OCI-LY3 (cell line): ENCODE measurements at regions not wholly inside any gene's neighbourhood (a gene's known extent, or its start where the extent isn't known, plus 50 kb on each side); places are given as distances from the start of the nearest gene placed in this dataset.

Experiments used
- H2AFZ ChIP-seq: fragments of 200-600, 300-600 bp; shearing (Covaris generic); 2 replicates; pipeline ENCODE4 v1.6.0; 2014; ENCODE audit warnings: antibody characterized with exemption, low read depth, low read length
- H3K27ac ChIP-seq: fragments of 200-600, 300-600 bp; sonication (generic); 2 replicates; pipeline ENCODE4 v1.5.1; 2014; ENCODE audit warnings: mild to moderate bottlenecking, low read length, moderate library complexity, mixed read lengths
- H3K27me3 ChIP-seq: fragments of 200-600, 300-600 bp; sonication (generic); 2 replicates; pipeline ENCODE4 v1.6.1; 2014; ENCODE audit warnings: low read depth, low read length, mixed read lengths
- H3K36me3 ChIP-seq: fragments of 200-600, 300-600 bp; sonication (generic); replicated peaks from 2 replicates; pipeline ENCODE3; 2014; ENCODE audit warnings: low read depth, low read length, mixed read lengths
- H3K4me1 ChIP-seq: fragments of 300-600, 200-600 bp; sonication (generic); 2 replicates; pipeline ENCODE4 v1.6.1; 2014; ENCODE audit warnings: low read length, mixed read lengths
- H3K4me2 ChIP-seq: fragments of 200-600, 300-600 bp; sonication (generic); 2 replicates; pipeline ENCODE4 v1.6.1; 2014; ENCODE audit warnings: low read length, mixed read lengths
- H3K4me3 ChIP-seq: fragments of 300-600, 200-600 bp; sonication (generic); 2 replicates; pipeline ENCODE4 v1.5.1; 2014; ENCODE audit warnings: antibody characterized with exemption, mild to moderate bottlenecking, low read length, moderate library complexity
- H3K79me2 ChIP-seq: fragments of 300-600, 200-600 bp; shearing (Covaris generic); 2 replicates; pipeline ENCODE4 v1.6.1; 2014; ENCODE audit warnings: mild to moderate bottlenecking, low read length, mixed read lengths
- H3K9ac ChIP-seq: fragments of 300-600, 200-600 bp; shearing (Covaris generic); 2 replicates; pipeline ENCODE4 v1.6.0; 2014; ENCODE audit warnings: mild to moderate bottlenecking, low read length, moderate library complexity
- H3K9me3 ChIP-seq: fragments of 200-600, 300-600 bp; shearing (Covaris generic); 2 replicates; pipeline ENCODE4 v1.6.1; 2014; ENCODE audit warnings: low read length, mixed read lengths; ENCODE audit not compliant: insufficient read depth
- H4K20me1 ChIP-seq: fragments of 200-600, 300-600 bp; sonication (generic); 2 replicates; pipeline ENCODE4 v1.6.1; 2016; ENCODE audit warnings: low read length, mixed read lengths; ENCODE audit not compliant: insufficient read depth
- EZH2phosphoT487 ChIP-seq: fragments of 200-600 bp; shearing (Covaris generic); IDR thresholded peaks from 2 replicates; pipeline ENCODE4 v1.6.1; 2018; ENCODE audit warnings: antibody characterized with exemption, mixed run types, low read depth
- TF ChIP-seq, protein P1 (sequence below): fragments of 200-600, 300-600 bp; sonication (generic); IDR thresholded peaks from 2 replicates; pipeline ENCODE4 v1.5.1; 2014; ENCODE audit warnings: antibody characterized with exemption, low read length, low read depth

DNA sequence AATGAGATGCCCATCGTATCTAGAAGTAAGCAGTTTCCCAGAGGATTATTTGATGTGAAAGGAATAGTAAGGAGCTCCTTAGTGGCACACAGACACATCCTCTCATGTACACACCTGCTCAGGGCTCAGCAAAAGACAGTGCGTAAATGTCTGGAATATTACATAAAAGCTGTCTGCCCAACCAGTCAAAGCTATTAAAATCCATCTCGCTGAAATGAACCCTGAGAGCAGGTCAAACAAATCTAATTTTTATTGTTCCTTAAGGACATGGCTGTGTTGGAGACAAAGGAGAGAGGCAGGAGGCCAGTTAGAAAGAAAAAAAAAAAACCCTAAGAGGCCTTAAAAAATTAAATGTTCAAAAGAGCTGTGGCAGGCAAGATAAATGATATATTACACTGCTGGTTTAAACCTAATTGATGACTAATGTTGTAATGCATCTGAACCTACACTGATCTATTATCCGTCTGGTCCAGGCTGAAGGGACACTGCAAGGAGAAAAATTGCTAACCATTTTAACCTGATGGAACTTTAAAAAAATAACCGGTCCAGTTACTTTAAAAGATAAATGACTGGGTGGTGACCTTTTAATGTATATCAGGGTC, 58.5 kb upstream of the FGGY start:
- Histone ChIP-seq H3K9ac (no peak overlapping the region), H2AFZ (no peak overlapping the region), H4K20me1 (no peaks in the 10 kb centered on the region), H3K27me3 (no peaks in the 10 kb centered on the region), H3K79me2 (no peaks in the 10 kb centered on the region), H3K4me3 (no peak overlapping the region), H3K9me3 (no peaks in the 10 kb centered on the region), H3K4me2 (no peak overlapping the region), H3K36me3 (no peaks in the 10 kb centered on the region), H3K4me1 (no peaks in the 10 kb centered on the region), H3K27ac (no peak overlapping the region)
- TF ChIP-seq, protein P1, sequence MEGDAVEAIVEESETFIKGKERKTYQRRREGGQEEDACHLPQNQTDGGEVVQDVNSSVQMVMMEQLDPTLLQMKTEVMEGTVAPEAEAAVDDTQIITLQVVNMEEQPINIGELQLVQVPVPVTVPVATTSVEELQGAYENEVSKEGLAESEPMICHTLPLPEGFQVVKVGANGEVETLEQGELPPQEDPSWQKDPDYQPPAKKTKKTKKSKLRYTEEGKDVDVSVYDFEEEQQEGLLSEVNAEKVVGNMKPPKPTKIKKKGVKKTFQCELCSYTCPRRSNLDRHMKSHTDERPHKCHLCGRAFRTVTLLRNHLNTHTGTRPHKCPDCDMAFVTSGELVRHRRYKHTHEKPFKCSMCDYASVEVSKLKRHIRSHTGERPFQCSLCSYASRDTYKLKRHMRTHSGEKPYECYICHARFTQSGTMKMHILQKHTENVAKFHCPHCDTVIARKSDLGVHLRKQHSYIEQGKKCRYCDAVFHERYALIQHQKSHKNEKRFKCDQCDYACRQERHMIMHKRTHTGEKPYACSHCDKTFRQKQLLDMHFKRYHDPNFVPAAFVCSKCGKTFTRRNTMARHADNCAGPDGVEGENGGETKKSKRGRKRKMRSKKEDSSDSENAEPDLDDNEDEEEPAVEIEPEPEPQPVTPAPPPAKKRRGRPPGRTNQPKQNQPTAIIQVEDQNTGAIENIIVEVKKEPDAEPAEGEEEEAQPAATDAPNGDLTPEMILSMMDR = no peak
- TF ChIP-seq EZH2phosphoT487 = no peak

DNA sequence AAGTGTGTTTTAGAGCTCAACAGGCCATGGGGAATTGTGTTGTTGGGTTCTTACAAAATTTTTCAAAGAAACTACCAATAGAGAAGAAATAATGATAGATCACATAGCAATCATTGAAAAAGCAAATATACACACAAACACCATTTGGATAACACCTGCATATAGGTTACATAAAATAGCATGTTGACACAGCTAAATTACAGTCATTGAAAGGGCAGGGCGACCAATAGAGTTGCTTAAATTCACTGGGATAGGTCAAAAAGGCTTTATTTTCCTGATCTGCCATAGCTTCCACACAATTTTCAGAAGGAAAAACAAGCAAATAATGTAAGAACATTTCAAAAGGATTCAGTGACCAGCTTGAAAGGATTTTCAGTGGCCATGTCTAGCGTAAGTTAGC, 57.9 kb upstream of the FGGY start:
- Histone ChIP-seq H3K79me2 (no peaks in the 10 kb centered on the region), H3K4me2 (no peak overlapping the region), H3K4me3 (no peak overlapping the region), H3K27ac (no peak overlapping the region), H3K9ac (no peak overlapping the region), H3K4me1 (no peaks in the 10 kb centered on the region), H3K9me3 (no peaks in the 10 kb centered on the region), H4K20me1 (no peaks in the 10 kb centered on the region), H2AFZ (no peak overlapping the region), H3K36me3 (no peaks in the 10 kb centered on the region), H3K27me3 (no peaks in the 10 kb centered on the region)
- TF ChIP-seq, protein P1 = no peak
- TF ChIP-seq EZH2phosphoT487 = no peak

GRCh38 chr1:59241909-59242308, 55.0 kb upstream of the FGGY start:
- Histone ChIP-seq H3K79me2 (no peaks in the 10 kb centered on the region), H3K9me3 (no peaks in the 10 kb centered on the region), H3K4me2 (no peak overlapping the region), H3K4me1 (no peaks in the 10 kb centered on the region), H4K20me1 (no peaks in the 10 kb centered on the region), H3K27me3 (no peaks in the 10 kb centered on the region), H3K9ac (no peak overlapping the region), H2AFZ (no peak overlapping the region), H3K4me3 (no peak overlapping the region), H3K36me3 (no peaks in the 10 kb centered on the region), H3K27ac (no peak overlapping the region)
- TF ChIP-seq, protein P1 = no peak
- TF ChIP-seq EZH2phosphoT487 = no peak

DNA sequence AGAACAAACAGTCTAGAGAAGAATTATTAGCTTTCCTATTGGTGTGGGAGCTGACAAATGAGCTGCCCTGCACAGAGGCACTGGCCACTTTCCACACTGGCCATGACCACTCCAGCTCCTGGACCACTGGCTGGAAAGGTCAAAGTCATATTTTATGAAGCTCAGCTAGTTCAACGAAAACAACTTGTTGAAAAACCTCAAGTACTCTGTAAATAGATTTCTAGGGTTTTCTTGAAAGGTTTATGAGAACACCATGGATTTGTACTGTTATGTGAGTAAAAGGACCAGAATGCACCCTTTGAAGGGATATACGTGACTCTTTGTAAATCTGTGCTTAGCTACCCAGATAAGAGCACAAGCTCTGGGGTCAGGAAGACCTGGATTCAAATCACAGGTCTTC, 54.5 kb upstream of the FGGY start:
- no peaks in the 10 kb centered on the region for H3K79me2 ChIP-seq
- TF ChIP-seq EZH2phosphoT487 = no peak
- TF ChIP-seq, protein P1 = no peak
- H3K4me2 ChIP-seq = no peak overlapping the region
- no peaks in the 10 kb centered on the region for H3K27me3 ChIP-seq
- no peaks in the 10 kb centered on the region for H4K20me1 ChIP-seq
- no peaks in the 10 kb centered on the region for H3K36me3 ChIP-seq
- no peak overlapping the region for H3K27ac ChIP-seq
- no peak overlapping the region for H3K4me3 ChIP-seq
- no peak overlapping the region for H3K9ac ChIP-seq
- no peaks in the 10 kb centered on the region for H3K9me3 ChIP-seq
- no peaks in the 10 kb centered on the region for H3K4me1 ChIP-seq
- no peak overlapping the region for H2AFZ ChIP-seq
